HG02938 (cell line): ENCODE measurements at regions not wholly inside any gene's neighbourhood (a gene's known extent, or its start where the extent isn't known, plus 50 kb on each side); places are given as distances from the start of the nearest gene placed in this dataset.

Experiments
- ATAC-seq: cut with Tn5 transposase; IDR thresholded peaks from one replicate; pipeline ENCODE4 v1.9.1; 2021; ENCODE audit warnings: mild to moderate bottlenecking, moderate library complexity; ENCODE audit not compliant: unreplicated experiment

DNA sequence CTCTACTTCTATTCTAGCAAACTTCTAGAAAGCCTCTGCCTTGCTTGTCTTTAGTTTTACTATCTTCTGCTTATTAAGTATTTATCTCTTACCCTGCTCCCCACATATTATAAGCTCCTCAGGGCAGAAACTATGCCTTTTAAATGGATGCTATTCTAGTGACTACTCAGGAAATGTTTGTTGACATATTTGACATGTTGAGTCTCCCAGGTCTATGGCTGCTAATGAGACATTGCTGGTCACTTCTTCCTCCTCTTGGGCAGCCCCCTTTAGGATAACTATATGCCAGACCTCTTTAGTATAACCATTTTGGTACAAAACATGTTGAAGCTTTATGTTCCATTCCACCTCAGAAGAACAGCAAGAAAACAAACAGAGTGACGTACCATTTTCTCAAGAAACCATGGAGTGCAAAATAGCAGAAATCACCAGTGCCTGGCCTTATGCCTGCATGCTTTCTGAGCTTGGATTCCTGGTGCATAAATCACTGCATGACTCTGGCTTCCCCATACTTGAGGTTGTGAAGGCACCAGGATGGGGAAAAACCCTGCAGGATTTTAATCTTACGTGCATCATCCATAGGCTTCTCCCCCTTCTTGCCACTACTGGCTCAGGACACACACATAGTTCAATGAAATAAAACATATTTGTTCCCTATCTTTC lies 202.6 kb downstream of the TMX1 start:
- no peak for ATAC-seq

- ATAC-seq: no peak
These were observed 203.4 kb downstream of the TMX1 start for GRCh38 chr14:51443195-51444018.

DNA sequence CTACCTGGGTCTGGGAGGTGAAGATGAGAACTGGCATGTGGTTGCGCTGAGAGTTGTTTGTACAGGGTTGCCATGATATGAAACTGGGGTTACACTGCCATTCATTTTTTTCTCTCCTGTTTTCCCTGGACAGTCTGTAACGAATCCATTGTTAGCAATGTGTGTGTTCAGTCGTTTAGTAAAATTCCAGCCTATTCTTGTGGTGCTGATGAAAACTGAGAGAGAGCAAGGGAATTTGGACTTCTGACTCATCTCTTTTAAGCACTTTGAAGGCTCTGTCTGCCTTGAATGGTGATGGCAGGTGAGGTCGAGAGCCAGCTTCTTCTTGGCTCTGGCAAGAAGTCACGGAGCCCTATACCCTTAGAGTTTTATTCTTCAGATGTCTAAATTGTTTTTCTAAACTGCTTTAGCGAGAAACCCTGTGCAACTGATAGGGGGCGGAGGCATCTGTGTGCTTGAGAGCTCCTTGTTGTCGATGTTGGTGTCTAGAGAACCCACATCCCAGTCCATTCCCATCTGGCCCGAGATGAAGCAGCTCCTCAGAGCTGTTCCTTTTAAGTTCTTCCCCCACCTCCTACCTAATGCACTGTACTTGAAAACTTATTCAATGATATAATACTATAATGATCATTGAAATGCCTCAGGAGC lies 204.4 kb downstream of the TMX1 start:
- no peak for ATAC-seq

- ATAC-seq: no peak
These were observed 204.9 kb downstream of the TMX1 start for GRCh38 chr14:51445001-51445390.

DNA sequence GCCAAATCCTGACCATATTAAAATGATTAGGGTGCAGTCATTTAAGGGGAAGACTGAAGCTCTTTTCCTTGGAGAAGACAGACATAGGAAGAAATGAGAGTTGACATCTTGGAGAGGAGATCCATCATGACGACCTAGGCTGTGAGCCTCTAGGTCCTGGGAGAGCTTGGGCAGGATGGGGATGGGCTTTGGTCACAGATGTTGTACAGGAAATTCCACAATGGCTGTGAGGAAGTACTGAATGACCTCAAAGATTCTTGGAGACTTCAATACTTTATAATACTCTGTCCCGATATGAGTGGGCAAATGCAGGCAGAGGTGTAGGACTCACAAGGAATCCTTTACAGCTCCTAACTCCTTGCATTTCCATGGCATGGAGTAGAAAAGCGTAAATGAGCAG lies 204.9 kb upstream of the FRMD6 start:
- ATAC-seq: no peak

GRCh38 chr14:51447411-51447810 lies 204.3 kb upstream of the FRMD6 start:
- ATAC-seq: no peak

- no peak for ATAC-seq
These were observed 202.7 kb upstream of the FRMD6 start for GRCh38 chr14:51448831-51449670.

- ATAC-seq: no peak
These were observed 202.0 kb upstream of the FRMD6 start for GRCh38 chr14:51449681-51450080.

- ATAC-seq: no peak
These were observed 200.1 kb upstream of the FRMD6 start for GRCh38 chr14:51451561-51451960.

DNA sequence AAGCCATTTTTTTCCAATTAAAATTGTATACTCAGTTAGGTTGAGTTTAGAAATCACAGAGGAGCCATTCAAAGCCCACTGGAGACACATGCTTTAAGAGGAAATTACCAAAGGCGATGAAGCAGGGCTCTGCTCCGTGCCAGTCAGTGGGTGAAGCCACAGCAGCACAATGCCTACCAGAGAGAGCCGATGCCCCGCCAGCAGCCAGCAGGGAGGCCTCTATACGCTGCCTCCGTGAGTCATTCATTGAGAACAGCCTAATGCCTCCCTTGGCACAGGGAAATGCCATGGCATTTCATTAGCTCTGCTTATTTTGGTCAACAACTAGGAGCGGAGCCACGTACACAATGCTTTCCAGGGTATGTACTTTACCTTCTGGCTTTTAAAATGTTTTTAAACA lies 197.8 kb upstream of the FRMD6 start:
- ATAC-seq: no peak

GRCh38 chr14:51454351-51454750 lies 197.4 kb upstream of the FRMD6 start:
- no peak for ATAC-seq

GRCh38 chr14:51455041-51455835 lies 196.5 kb upstream of the FRMD6 start:
- ATAC-seq: no peak

DNA sequence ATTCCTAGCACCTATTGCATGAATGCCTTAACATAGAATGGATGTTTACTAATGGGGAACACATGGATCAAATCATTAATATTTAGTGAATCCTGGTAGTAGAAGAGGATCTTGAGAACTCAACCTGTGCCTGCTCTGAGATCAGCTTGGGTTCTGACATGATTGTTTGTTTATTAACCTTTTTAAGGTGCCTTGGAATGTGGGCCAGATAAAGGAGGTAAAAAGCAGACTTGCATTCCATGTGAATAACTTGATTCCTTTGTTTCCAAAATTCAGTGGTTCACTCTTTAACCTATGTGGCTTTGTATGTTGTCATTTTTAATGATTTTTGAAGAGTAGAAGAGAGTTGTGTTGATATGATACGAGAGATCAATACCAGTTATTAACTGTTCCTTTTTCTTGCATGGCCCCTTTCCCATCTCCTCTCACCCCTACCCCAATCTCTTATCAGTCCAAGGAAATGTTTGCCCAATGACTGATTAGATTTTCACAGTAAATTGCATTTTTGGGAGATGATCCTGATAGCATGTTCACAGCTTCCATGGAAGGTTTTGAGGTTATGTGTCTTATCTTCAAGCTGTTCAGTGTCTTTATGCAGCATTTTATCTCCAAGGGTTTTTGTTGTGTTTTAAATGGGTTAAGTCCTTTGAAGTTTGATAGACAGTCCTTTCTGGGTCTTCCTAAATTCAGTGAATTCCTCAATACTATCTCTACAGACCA lies 193.7 kb upstream of the FRMD6 start:
- ATAC-seq: no peak

GRCh38 chr14:51458563-51458955 lies 193.2 kb upstream of the FRMD6 start:
- no peak for ATAC-seq

DNA sequence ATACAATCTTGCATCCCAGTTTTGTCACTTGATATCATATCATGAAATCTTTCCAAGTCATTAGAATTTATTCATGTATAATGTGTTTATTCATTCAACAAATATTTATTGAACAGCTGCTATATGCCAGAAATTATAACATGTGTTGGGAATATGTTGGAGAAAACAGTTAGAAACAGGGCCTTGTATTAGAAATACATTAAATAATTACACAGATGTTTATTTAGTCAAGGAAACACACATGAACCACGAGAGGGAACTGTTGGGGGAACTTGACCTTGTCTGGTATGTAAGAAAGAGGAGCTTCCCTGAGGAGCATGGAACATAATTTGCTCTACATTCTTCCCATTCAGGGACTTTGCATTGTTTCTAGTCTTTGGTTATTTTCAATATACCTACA lies 191.7 kb upstream of the FRMD6 start:
- ATAC-seq: no peak

GRCh38 chr14:51462182-51462581 lies 189.5 kb upstream of the FRMD6 start:
- no peak for ATAC-seq

- ATAC-seq: no peak
These were observed 189.0 kb upstream of the FRMD6 start for GRCh38 chr14:51462706-51463105.

DNA sequence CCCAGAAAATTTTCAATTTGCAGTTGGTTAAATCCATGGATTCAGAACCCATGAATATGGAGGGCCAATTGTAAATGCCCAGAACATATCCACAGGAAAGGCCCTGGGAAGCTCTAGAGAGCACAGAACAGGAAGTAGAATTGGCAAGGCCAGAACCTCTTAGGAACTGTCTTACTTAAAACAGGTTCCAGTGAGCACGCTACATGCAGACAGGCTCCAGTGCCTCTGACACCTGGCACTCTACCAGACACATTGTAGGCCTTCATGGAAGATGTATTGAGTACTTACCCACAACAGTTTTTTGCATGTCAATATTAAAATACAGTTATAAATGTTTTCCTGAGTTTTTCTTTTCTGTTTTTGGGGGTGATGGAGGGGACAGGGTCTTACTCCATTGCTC lies 188.2 kb upstream of the FRMD6 start:
- ATAC-seq: no peak

GRCh38 chr14:51464411-51464810 lies 187.3 kb upstream of the FRMD6 start:
- no peak for ATAC-seq

- ATAC-seq: no peak
These were observed 186.2 kb upstream of the FRMD6 start for GRCh38 chr14:51465486-51465885.
